Prostate gland (tissue), 2 donors: ENCODE measurements at regions not wholly inside any gene's neighbourhood (a gene's known extent, or its start where the extent isn't known, plus 50 kb on each side); places are given as distances from the start of the nearest gene placed in this dataset.

Source experiments
- CTCF ChIP-seq, 4 experiments: fragments of 200-600 bp in 2 of 4; fragments of 450-650 bp in 2 of 4; sonication (generic) in 2 of 4; IDR thresholded peaks; 1 replicate in 3 of 4; 2 replicates in 1 of 4; pipeline ENCODE4 v1.5.1; 2016 to 2019; ENCODE audit warnings: antibody characterized with exemption in 4 of 4, mild to moderate bottlenecking in 2 of 4, moderate library complexity in 2 of 4
- POLR2A ChIP-seq: fragments of 450-650 bp; IDR thresholded peaks from one replicate; pipeline ENCODE4 v1.6.1; 2016; ENCODE audit warnings: antibody characterized with exemption, mild to moderate bottlenecking
- POLR2AphosphoS5 ChIP-seq: sonication (generic); formaldehyde crosslinking; IDR thresholded peaks from one replicate; pipeline ENCODE4 v1.6.1; 2017; ENCODE audit warnings: antibody characterized with exemption

- peak in 1 of 4 experiments; percentile 15 for TF ChIP-seq CTCF (IDR thresholded peaks at IDR 0.05)
- TF ChIP-seq POLR2AphosphoS5, result no peak
- TF ChIP-seq POLR2A, result no peak
Measured at GRCh38 chr10:27369880-27370279, 129.3 kb upstream of the ACBD5 start.
